Bronchial epithelial cell (primary cell): ENCODE measurements at regions not wholly inside any gene's neighbourhood (a gene's known extent, or its start where the extent isn't known, plus 50 kb on each side); places are given as distances from the start of the nearest gene placed in this dataset.

Experiments used
- DNase-seq: peaks from one replicate; pipeline ENCODE4 v3.0.0-alpha.2; 2010; ENCODE audit warnings: low read depth
- FAIRE-seq: peaks from 2 replicates; lab custom pipeline; 2011; peaks lifted over from hg19 to GRCh38; lab: Jason Lieb, UNC
- H3K27me3 ChIP-seq: 2 replicates; pipeline ENCODE4 v1.5.1; 2011; ENCODE audit warnings: low read length; ENCODE audit not compliant: control insufficient read depth, insufficient read depth
- H3K36me3 ChIP-seq: 2 replicates; pipeline ENCODE4 v1.5.1; 2011; ENCODE audit warnings: low read length; ENCODE audit not compliant: control insufficient read depth, insufficient read depth
- H3K4me3 ChIP-seq: 2 replicates; pipeline ENCODE4 v1.5.1; 2011; ENCODE audit warnings: mild to moderate bottlenecking, low read depth, low read length, control low read depth
- TF ChIP-seq, protein P1 (sequence below): IDR thresholded peaks from 2 replicates; pipeline ENCODE4 v1.5.1; 2011; ENCODE audit warnings: mild to moderate bottlenecking, moderate library complexity, low read length, control low read depth, inconsistent platforms; ENCODE audit not compliant: insufficient read depth, severe bottlenecking

DNA sequence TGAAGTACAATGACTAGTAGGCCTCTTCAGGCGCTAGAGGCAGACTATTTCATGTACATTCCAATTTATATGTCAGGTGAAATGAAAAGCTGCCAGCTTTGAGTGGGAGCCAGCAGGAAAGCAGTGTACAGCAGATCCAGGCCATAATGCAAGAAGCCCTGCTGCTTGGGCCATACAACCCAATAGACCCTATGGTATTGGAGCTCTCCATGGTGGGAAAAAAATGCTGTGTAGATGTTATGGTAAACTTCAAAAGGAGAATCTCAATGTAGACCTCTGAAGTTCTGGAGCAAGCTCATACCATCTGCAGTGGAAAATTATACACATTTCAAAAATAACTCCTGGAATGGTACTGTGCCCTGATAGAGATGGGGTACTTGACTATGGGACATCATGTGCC, 71.5 kb upstream of the CD82 start:
- TF ChIP-seq, protein P1, sequence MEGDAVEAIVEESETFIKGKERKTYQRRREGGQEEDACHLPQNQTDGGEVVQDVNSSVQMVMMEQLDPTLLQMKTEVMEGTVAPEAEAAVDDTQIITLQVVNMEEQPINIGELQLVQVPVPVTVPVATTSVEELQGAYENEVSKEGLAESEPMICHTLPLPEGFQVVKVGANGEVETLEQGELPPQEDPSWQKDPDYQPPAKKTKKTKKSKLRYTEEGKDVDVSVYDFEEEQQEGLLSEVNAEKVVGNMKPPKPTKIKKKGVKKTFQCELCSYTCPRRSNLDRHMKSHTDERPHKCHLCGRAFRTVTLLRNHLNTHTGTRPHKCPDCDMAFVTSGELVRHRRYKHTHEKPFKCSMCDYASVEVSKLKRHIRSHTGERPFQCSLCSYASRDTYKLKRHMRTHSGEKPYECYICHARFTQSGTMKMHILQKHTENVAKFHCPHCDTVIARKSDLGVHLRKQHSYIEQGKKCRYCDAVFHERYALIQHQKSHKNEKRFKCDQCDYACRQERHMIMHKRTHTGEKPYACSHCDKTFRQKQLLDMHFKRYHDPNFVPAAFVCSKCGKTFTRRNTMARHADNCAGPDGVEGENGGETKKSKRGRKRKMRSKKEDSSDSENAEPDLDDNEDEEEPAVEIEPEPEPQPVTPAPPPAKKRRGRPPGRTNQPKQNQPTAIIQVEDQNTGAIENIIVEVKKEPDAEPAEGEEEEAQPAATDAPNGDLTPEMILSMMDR, result no peak
- no peaks in the 10 kb centered on the region for H3K36me3 ChIP-seq
- no peaks in the 10 kb centered on the region for H3K27me3 ChIP-seq
- H3K4me3 ChIP-seq, result no peak overlapping the region
- FAIRE-seq, result no peak
- DNase-seq, result no peak

DNA sequence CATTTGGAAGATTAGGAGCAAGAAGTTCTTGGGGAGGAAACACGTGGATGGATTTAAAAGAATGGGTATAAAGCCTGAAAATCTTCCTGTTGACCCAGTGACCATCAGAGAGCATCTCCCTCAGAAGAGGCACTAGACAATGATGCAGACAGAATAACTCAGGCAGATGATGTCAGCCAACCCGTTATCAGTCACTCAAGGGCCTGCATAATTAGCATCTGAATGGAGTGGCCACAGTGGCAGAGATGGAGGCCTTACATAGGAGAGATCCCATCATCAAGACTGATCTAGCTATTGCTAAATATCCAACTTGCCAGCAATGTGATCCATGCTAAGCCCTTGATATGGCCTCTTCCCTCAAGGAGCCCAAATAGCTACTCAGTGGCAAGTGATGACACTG, 70.7 kb upstream of the CD82 start:
- TF ChIP-seq, protein P1, result no peak
- H3K4me3 ChIP-seq, result no peak overlapping the region

DNA sequence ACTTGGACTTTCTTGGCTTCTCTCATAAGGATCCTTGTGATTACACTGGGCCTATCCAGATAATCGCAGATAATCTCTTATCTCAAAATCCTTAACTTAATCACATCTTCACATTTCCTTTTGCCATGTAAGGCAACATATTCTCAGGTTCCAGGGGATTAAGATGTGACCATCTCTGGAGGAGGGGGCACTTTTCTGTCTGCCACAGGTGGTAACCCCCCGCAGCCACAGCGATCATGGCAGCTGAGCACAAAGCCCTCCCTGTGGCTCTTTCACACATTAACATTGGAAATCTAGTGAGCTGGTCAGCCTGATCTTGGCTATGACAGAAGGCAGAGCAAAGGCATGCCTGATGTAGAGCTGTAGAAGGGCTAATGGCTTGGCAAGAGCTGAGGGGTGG, 69.1 kb upstream of the CD82 start:
- FAIRE-seq (no peak), DNase-seq (no peak)
- no peaks in the 10 kb centered on the region for H3K36me3 ChIP-seq
- TF ChIP-seq, protein P1, result no peak
- no peaks in the 10 kb centered on the region for H3K27me3 ChIP-seq
- no peak overlapping the region for H3K4me3 ChIP-seq

More for the DNA sequence above, 70.7 kb upstream of the CD82 start:
- DNase-seq (no peak), FAIRE-seq (no peak)
- no peaks in the 10 kb centered on the region for H3K27me3 ChIP-seq
- no peaks in the 10 kb centered on the region for H3K36me3 ChIP-seq

DNA sequence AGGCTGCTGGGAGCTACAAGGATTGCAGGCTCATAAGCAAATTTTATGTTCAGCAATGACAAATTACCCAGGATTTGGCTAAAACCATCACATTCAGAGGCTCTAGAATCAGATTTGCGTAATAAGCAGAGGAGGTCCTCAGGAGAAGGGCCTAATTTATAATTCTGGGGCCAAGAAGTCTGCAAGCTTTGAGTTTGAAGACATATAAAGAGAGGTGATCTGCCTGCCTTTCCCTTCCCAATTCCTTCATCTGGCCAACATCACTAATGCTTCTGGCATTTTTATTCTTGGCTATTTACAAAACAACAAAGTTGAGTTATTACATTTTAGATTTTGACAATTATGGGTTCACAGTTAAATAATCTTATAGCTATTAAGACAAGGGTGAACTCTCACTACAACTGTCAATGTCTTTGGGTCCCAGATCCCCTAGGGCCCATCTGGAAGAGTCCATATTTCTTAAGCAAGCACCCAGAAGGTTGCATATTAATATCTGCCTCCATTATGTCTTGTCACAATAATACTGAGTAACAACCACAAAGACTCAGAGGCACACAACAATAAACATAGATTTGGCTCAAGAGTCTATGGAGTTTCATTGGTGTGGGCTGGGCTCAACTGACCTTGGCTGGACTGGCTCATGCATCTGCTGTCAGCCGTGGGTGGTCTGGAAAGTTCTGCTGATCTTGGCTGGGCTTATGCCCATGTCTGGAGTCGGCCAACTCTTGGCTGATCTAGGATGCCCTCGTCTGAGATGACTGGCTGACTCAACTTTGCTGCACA, 67.2 kb upstream of the CD82 start:
- TF ChIP-seq, protein P1, result no peak
- no peak overlapping the region for H3K4me3 ChIP-seq
- no peaks in the 10 kb centered on the region for H3K27me3 ChIP-seq
- no peak for FAIRE-seq
- no peak for DNase-seq
- no peaks in the 10 kb centered on the region for H3K36me3 ChIP-seq

DNA sequence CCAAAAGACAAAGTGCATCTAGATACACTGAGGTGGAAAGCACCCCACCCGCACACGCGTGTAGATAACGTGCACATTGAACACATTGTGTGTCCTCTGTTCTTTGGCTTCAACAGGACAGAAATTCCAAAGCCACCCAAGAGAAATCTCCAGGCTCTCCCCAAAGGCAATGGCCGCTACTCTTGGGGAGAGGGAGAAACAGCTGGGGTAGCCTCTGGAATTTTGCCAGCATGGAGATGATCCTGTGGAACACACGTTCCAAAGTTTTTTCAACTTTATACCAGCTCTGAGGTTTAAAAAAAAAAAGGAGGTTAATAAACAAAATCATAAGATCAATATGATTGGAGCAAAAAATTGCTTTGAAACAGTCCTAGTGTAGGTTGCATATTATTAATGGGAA, 63.0 kb upstream of the CD82 start:
- H3K4me3 ChIP-seq, result no peak overlapping the region
- H3K27me3 ChIP-seq, result no peaks in the 10 kb centered on the region
- no peaks in the 10 kb centered on the region for H3K36me3 ChIP-seq
- TF ChIP-seq, protein P1, result no peak
- DNase-seq, result no peak
- no peak for FAIRE-seq
